ENCODE measurements at regions not wholly inside any gene's neighbourhood (a gene's known extent, or its start where the extent isn't known, plus 50 kb on each side); places are given as distances from the start of the nearest gene placed in this dataset.

GRCh38 chr5:60403343-60404006 lies 296.5 kb downstream of the DEPDC1B start:
- H3K9me3 ChIP-seq (ENCODE audit: low read depth): no peaks in the 10 kb centered on the region
- no peak overlapping the region for H3K4me3 ChIP-seq
- no peaks in the 10 kb centered on the region for H3K36me3 ChIP-seq (replicated peaks; ENCODE audit: insufficient read depth, low read depth)
- H4K20me1 ChIP-seq (ENCODE audit: insufficient read depth, poor library complexity, severe bottlenecking): no peaks in the 10 kb centered on the region
- H2AFZ ChIP-seq: no peak overlapping the region
- no peaks in the 10 kb centered on the region for H3K9me2 ChIP-seq (replicated peaks; ENCODE audit: insufficient read depth)
- H3K27ac ChIP-seq: no peak overlapping the region
- DNase-seq (ENCODE audit: low spot score): no peak
- H3K79me2 ChIP-seq: no peaks in the 10 kb centered on the region
- H3K4me2 ChIP-seq: no peak overlapping the region
- 53% methylated on average over 1 of the region's 1 CpG for WGBS (ENCODE audit: low lambda C conversion rate, missing lambda C conversion rate)
- H3K27me3 ChIP-seq: no peaks in the 10 kb centered on the region
- H3K4me1 ChIP-seq (ENCODE audit: insufficient read depth): no peaks in the 10 kb centered on the region
- TF ChIP-seq EZH2 (IDR thresholded peaks at IDR 0.05; ENCODE audit: borderline replicate concordance): no peak
- TF ChIP-seq EZH2phosphoT487 (IDR thresholded peaks at IDR 0.05; ENCODE audit: low read depth, severe bottlenecking, unreplicated experiment): no peak
- no peak for TF ChIP-seq CTCF (IDR thresholded peaks at IDR 0.05; ENCODE audit: poor library complexity)

- no peaks in the 10 kb centered on the region for H3K4me1 ChIP-seq (ENCODE audit: insufficient read depth)
- TF ChIP-seq EZH2 (IDR thresholded peaks at IDR 0.05; ENCODE audit: borderline replicate concordance): no peak
- no peak for TF ChIP-seq CTCF (IDR thresholded peaks at IDR 0.05; ENCODE audit: poor library complexity)
- no peak for TF ChIP-seq EZH2phosphoT487 (IDR thresholded peaks at IDR 0.05; ENCODE audit: low read depth, severe bottlenecking, unreplicated experiment)
- no peaks in the 10 kb centered on the region for H3K9me3 ChIP-seq (ENCODE audit: low read depth)
- no peaks in the 10 kb centered on the region for H4K20me1 ChIP-seq (ENCODE audit: insufficient read depth, poor library complexity, severe bottlenecking)
- H2AFZ ChIP-seq: no peak overlapping the region
- 92% methylated on average over 8 of the region's 8 CpGs for WGBS (ENCODE audit: low lambda C conversion rate, missing lambda C conversion rate)
- H3K36me3 ChIP-seq (replicated peaks; ENCODE audit: insufficient read depth, low read depth): no peaks in the 10 kb centered on the region
- H3K27me3 ChIP-seq: no peaks in the 10 kb centered on the region
- H3K9me2 ChIP-seq (replicated peaks; ENCODE audit: insufficient read depth): no peaks in the 10 kb centered on the region
- no peaks in the 10 kb centered on the region for H3K79me2 ChIP-seq
- H3K27ac ChIP-seq: no peak overlapping the region
- no peak overlapping the region for H3K4me3 ChIP-seq
- no peak for DNase-seq (ENCODE audit: low spot score)
- H3K4me2 ChIP-seq: no peak overlapping the region
Observed at GRCh38 chr5:60402161-60402785, 297.7 kb downstream of the DEPDC1B start.

- Histone ChIP-seq H3K27me3 (no peaks in the 10 kb centered on the region), H3K79me2 (no peaks in the 10 kb centered on the region), H3K4me3 (no peak overlapping the region), H3K4me2 (no peak overlapping the region), H3K9me3 (ENCODE audit: low read depth) (no peaks in the 10 kb centered on the region), H3K4me1 (ENCODE audit: insufficient read depth) (no peaks in the 10 kb centered on the region), H3K36me3 (replicated peaks; ENCODE audit: insufficient read depth, low read depth) (no peaks in the 10 kb centered on the region), H3K9me2 (replicated peaks; ENCODE audit: insufficient read depth) (no peaks in the 10 kb centered on the region), H2AFZ (no peak overlapping the region), H4K20me1 (ENCODE audit: insufficient read depth, poor library complexity, severe bottlenecking) (no peaks in the 10 kb centered on the region), H3K27ac (no peak overlapping the region)
- no peak for DNase-seq (ENCODE audit: low spot score)
- 87% methylated on average over 7 of the region's 7 CpGs for WGBS (ENCODE audit: low lambda C conversion rate, missing lambda C conversion rate)
- no peak for TF ChIP-seq CTCF (IDR thresholded peaks at IDR 0.05; ENCODE audit: poor library complexity)
- no peak for TF ChIP-seq EZH2phosphoT487 (IDR thresholded peaks at IDR 0.05; ENCODE audit: low read depth, severe bottlenecking, unreplicated experiment)
- TF ChIP-seq EZH2 (IDR thresholded peaks at IDR 0.05; ENCODE audit: borderline replicate concordance): no peak
Observed at GRCh38 chr5:60401526-60401925, 298.4 kb downstream of the DEPDC1B start.
